HL-60 (cell line): ENCODE measurements at regions not wholly inside any gene's neighbourhood (a gene's known extent, or its start where the extent isn't known, plus 50 kb on each side); places are given as distances from the start of the nearest gene placed in this dataset.

Source experiments
- CTCF ChIP-seq: IDR thresholded peaks from one replicate; pipeline ENCODE4 v1.5.1; 2011; ENCODE audit warnings: low read length, control low read depth, inconsistent platforms; ENCODE audit not compliant: insufficient read depth
- GABPA ChIP-seq: IDR thresholded peaks from 2 replicates; pipeline ENCODE4 v1.6.1; 2012; ENCODE audit warnings: low read depth
- POLR2AphosphoS5 ChIP-seq: IDR thresholded peaks from 2 replicates; pipeline ENCODE4 v1.6.1; 2012; ENCODE audit warnings: low read depth

- no peak for TF ChIP-seq GABPA
- TF ChIP-seq CTCF, result no peak
- no peak for TF ChIP-seq POLR2AphosphoS5
Measured at GRCh38 chr12:17829813-17830212, 260.2 kb downstream of the RERGL start.
